DOHH2 (cell line): ENCODE measurements at regions not wholly inside any gene's neighbourhood (a gene's known extent, or its start where the extent isn't known, plus 50 kb on each side); places are given as distances from the start of the nearest gene placed in this dataset.

ENCODE experiments used
- EZH2phosphoT487 ChIP-seq: fragments of 200-600 bp; sonication (generic); IDR thresholded peaks from 2 replicates; pipeline ENCODE4 v1.6.1; 2017; ENCODE audit warnings: borderline replicate concordance, mild to moderate bottlenecking, antibody characterized with exemption, low read length, moderate library complexity, mixed read lengths
- TF ChIP-seq, protein P1 (sequence below): fragments of 200-600 bp; sonication (generic); IDR thresholded peaks from one replicate; pipeline ENCODE4 v1.5.1; 2014; ENCODE audit warnings: antibody characterized with exemption, mild to moderate bottlenecking, low read depth, low read length; ENCODE audit not compliant: poor library complexity, severe bottlenecking

- TF ChIP-seq EZH2phosphoT487 = no peak
- TF ChIP-seq, protein P1, sequence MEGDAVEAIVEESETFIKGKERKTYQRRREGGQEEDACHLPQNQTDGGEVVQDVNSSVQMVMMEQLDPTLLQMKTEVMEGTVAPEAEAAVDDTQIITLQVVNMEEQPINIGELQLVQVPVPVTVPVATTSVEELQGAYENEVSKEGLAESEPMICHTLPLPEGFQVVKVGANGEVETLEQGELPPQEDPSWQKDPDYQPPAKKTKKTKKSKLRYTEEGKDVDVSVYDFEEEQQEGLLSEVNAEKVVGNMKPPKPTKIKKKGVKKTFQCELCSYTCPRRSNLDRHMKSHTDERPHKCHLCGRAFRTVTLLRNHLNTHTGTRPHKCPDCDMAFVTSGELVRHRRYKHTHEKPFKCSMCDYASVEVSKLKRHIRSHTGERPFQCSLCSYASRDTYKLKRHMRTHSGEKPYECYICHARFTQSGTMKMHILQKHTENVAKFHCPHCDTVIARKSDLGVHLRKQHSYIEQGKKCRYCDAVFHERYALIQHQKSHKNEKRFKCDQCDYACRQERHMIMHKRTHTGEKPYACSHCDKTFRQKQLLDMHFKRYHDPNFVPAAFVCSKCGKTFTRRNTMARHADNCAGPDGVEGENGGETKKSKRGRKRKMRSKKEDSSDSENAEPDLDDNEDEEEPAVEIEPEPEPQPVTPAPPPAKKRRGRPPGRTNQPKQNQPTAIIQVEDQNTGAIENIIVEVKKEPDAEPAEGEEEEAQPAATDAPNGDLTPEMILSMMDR = no peak
Observed at GRCh38 chr11:122584670-122585069, 70.9 kb upstream of the UBASH3B start.
